Umbilical cord (tissue), 1 donor: ENCODE measurements at regions not wholly inside any gene's neighbourhood (a gene's known extent, or its start where the extent isn't known, plus 50 kb on each side); places are given as distances from the start of the nearest gene placed in this dataset.

ENCODE experiments used
- DNase-seq: peaks from one replicate; pipeline ENCODE4 v3.0.0-alpha.2; 2015; ENCODE audit warnings: low spot score

- DNase-seq = no peak
Measured at GRCh38 chr4:19791422-19792123, 460.1 kb upstream of the SLIT2 start.

- DNase-seq = no peak
Measured at GRCh38 chr4:19786616-19787015, 465.1 kb upstream of the SLIT2 start.

GRCh38 chr4:19783667-19784223 lies 468.0 kb upstream of the SLIT2 start:
- no peak for DNase-seq

- no peak for DNase-seq
Measured at GRCh38 chr4:19780871-19781270, 470.8 kb upstream of the SLIT2 start.

GRCh38 chr4:19776929-19777328 lies 474.8 kb upstream of the SLIT2 start:
- DNase-seq = no peak

GRCh38 chr4:19776021-19776459 lies 475.7 kb upstream of the SLIT2 start:
- DNase-seq = no peak

- DNase-seq = no peak
Measured at GRCh38 chr4:19774690-19775256, 476.9 kb upstream of the SLIT2 start.

GRCh38 chr4:19772581-19772980 lies 479.1 kb upstream of the SLIT2 start:
- no peak for DNase-seq

GRCh38 chr4:19756661-19757060 lies 495.0 kb upstream of the SLIT2 start:
- no peak for DNase-seq

- no peak for DNase-seq
Measured at GRCh38 chr4:19752599-19752998, 499.1 kb upstream of the SLIT2 start.

- DNase-seq = peak; percentile 65
Measured at GRCh38 chr4:19748519-19749479, 502.9 kb upstream of the SLIT2 start.

GRCh38 chr4:19746377-19746776 lies 505.3 kb upstream of the SLIT2 start:
- DNase-seq = no peak

GRCh38 chr4:19743115-19743638 lies 508.5 kb upstream of the SLIT2 start:
- DNase-seq = no peak

- peak; percentile 67 for DNase-seq
Measured at GRCh38 chr4:19739101-19739651, 512.5 kb upstream of the SLIT2 start.

GRCh38 chr4:19736968-19737756 lies 514.5 kb upstream of the SLIT2 start:
- DNase-seq = no peak

- DNase-seq = no peak
Measured at GRCh38 chr4:19735012-19735411, 516.7 kb upstream of the SLIT2 start.

- no peak for DNase-seq
Measured at GRCh38 chr4:19729886-19730651, 521.6 kb upstream of the SLIT2 start.

- DNase-seq = no peak
Measured at GRCh38 chr4:19728773-19729172, 522.9 kb upstream of the SLIT2 start.

GRCh38 chr4:19727141-19727540 lies 524.6 kb upstream of the SLIT2 start:
- DNase-seq = no peak

GRCh38 chr4:19725130-19725529 lies 526.6 kb upstream of the SLIT2 start:
- no peak for DNase-seq
